ENCODE measurements at regions not wholly inside any gene's neighbourhood (a gene's known extent, or its start where the extent isn't known, plus 50 kb on each side); places are given as distances from the start of the nearest gene placed in this dataset.

GRCh38 chr15:70494517-70494851 is 268.9 kb downstream of the UACA start:
- Histone ChIP-seq H2AK5ac (ENCODE audit: low read depth, low read length) (peak overlapping the region; percentile 97), H3K4me3 (ENCODE audit: insufficient read depth, low read depth, low read length) (no peak overlapping the region), H4K20me1 (ENCODE audit: insufficient read depth, low read length) (no peaks in the 10 kb centered on the region), H3K79me1 (ENCODE audit: low read depth in 1 of 2, low read length in 2 of 2) (no peaks in the 10 kb centered on the region), H2BK20ac (ENCODE audit: low read depth, low read length) (peak overlapping the region; percentile 15), H3K14ac (replicated peaks; ENCODE audit: low read depth, low read length) (0 out of 2 replicates have a peak overlapping the region, but pooled peaks have one; percentile 8), H3K9me3 (ENCODE audit: control insufficient read depth, insufficient read depth, low read length) (no peaks in the 10 kb centered on the region), H4K8ac (ENCODE audit: low read depth in 2 of 2, low read length in 2 of 2) (peak overlapping the region; percentile 12 to 30; a peak in 3 of 4 replicates), H2BK15ac (ENCODE audit: low read depth, low read length) (peak overlapping the region; percentile 59; the same call in 2 of the 3 replicates), H3K56ac (ENCODE audit: extremely low read depth, insufficient read depth, low read length) (no peak overlapping the region), H3K36me3 (ENCODE audit: control insufficient read depth, insufficient read depth, low read length) (no peaks in the 10 kb centered on the region), H3K4me1 (ENCODE audit: control insufficient read depth, insufficient read depth, low read length) (peaks cover 36% of the 10 kb centered on the region), H3K23ac (ENCODE audit: low read depth, low read length) (no peak overlapping the region), H3K9ac (ENCODE audit: low read depth, low read length) (no peak overlapping the region), H3K18ac (ENCODE audit: low read depth, low read length) (peak overlapping the region; percentile 12; the same call in 1 of the 2 replicates), H3K4ac (ENCODE audit: low read depth, low read length) (peak overlapping the region; percentile 77), H3K4me2 (ENCODE audit: low read depth, low read length) (peak overlapping the region; percentile 26), H3K27ac (ENCODE audit: insufficient read depth, low read length) (peak overlapping the region; percentile 18; the same call in 1 of the 2 replicates), H4K5ac (ENCODE audit: low read depth, low read length) (no peak overlapping the region), H4K91ac (ENCODE audit: insufficient read depth, low read depth, low read length) (peak overlapping the region; percentile 85), H2AK9ac (replicated peaks; ENCODE audit: low read depth, low read length, poor library complexity) (peak overlapping the region; percentile 10), H3K27me3 (ENCODE audit: control insufficient read depth, insufficient read depth, low read length) (peaks cover 9% of the 10 kb centered on the region), H2BK5ac (ENCODE audit: low read depth, low read length, poor library complexity, severe bottlenecking) (peak overlapping the region; percentile 57), H2BK120ac (ENCODE audit: low read depth, low read length) (peak overlapping the region; percentile 82), H3K9me1 (ENCODE audit: insufficient read depth, low read length) (peaks cover 33% of the 10 kb centered on the region), H2AFZ (replicated peaks; ENCODE audit: low read length, poor library complexity) (peak overlapping the region; percentile 6)
- intact Hi-C loops (cut with micrococcal nuclease), result no loop called here
- CTCF ChIA-PET, result no interaction called here
- ATAC-seq (ENCODE audit: low read depth) (peak; percentile 18), DNase-seq (no peak)
- dilution Hi-C loops (cut with HindIII; ENCODE audit: low sequenced_read_pairs, unreplicated experiment), result no loop called here
- in situ Hi-C loops (cut with MboI; ENCODE audit: low sequenced_read_pairs), result loop anchor here (25.0 kb wide), 1 partner anchor 407 kb away; the partner anchor contains the start of gene TLE3
- TF ChIP-seq ELK1 (IDR thresholded peaks at IDR 0.05; ENCODE audit: borderline replicate concordance, low read depth, low read length), result no peak
- no peak for TF ChIP-seq RCOR1 (IDR thresholded peaks at IDR 0.05; ENCODE audit: insufficient replicate concordance, low read length)
- TF ChIP-seq MAFK (IDR thresholded peaks at IDR 0.05; ENCODE audit: low read depth, low read length), result no peak
- no TSS peak for BruUV-seq (replicated peaks)
- POLR2A ChIA-PET (ENCODE audit: unreplicated experiment), result no interaction called here
- no CpG with 5 or more reads among the region's 4 CpGs for WGBS, 2 experiments (ENCODE audit: extremely low coverage in 2 of 2, insufficient read length in 1 of 2)
